H1 (cell line): ENCODE measurements at regions not wholly inside any gene's neighbourhood (a gene's known extent, or its start where the extent isn't known, plus 50 kb on each side); places are given as distances from the start of the nearest gene placed in this dataset.

Experiments
- CTBP2 ChIP-seq: IDR thresholded peaks from 2 replicates; pipeline ENCODE4 v1.7.0; 2011; ENCODE audit warnings: borderline replicate concordance, mild to moderate bottlenecking, moderate library complexity, mixed read lengths, low read length; ENCODE audit not compliant: insufficient read depth, insufficient read length
- EZH2 ChIP-seq: fragments of 200-600 bp; sonication (generic); IDR thresholded peaks from 2 replicates; pipeline ENCODE4 v1.7.1; 2012; ENCODE audit warnings: low read depth, mild to moderate bottlenecking, moderate library complexity, low read length, inconsistent platforms; ENCODE audit not compliant: severe bottlenecking
- POLR2A ChIP-seq, 2 experiments: IDR thresholded peaks; 1 replicate in 1 of 2; 2 replicates in 1 of 2; pipeline ENCODE4 v1.6.1; 2011; ENCODE audit warnings: low read depth in 2 of 2, low read length in 2 of 2, mild to moderate bottlenecking in 2 of 2; ENCODE audit errors: control extremely low read depth in 1 of 2
- RFX5 ChIP-seq: IDR thresholded peaks from 2 replicates; pipeline ENCODE4 v1.6.1; 2011; ENCODE audit warnings: low read depth, low read length, improper control_type of control experiment, borderline replicate concordance
- RNF2 ChIP-seq: fragments of 200-900, 300-1000 bp; sonication (generic); IDR thresholded peaks from 2 replicates; pipeline ENCODE4 v1.7.1; 2016; ENCODE audit warnings: borderline replicate concordance, low read depth, mild to moderate bottlenecking, antibody characterized with exemption, low read length; ENCODE audit not compliant: poor library complexity, severe bottlenecking; ENCODE audit errors: missing control alignments
- SIX5 ChIP-seq: IDR thresholded peaks from 2 replicates; pipeline ENCODE4 v1.6.1; 2011; ENCODE audit warnings: mild to moderate bottlenecking, low read depth, low read length
- TAF7 ChIP-seq: optimal IDR thresholded peaks from 2 replicates; pipeline ENCODE3; 2011; ENCODE audit warnings: low read depth, mild to moderate bottlenecking, inconsistent platforms, low read length, moderate library complexity, borderline replicate concordance
- TEAD4 ChIP-seq: IDR thresholded peaks from 2 replicates; pipeline ENCODE4 v1.6.1; 2012; ENCODE audit warnings: low read depth, low read length, inconsistent platforms, mixed read lengths
- ZNF274 ChIP-seq: IDR thresholded peaks from 2 replicates; pipeline ENCODE4 v1.7.0; 2012; ENCODE audit warnings: low read length, borderline replicate concordance; ENCODE audit errors: extremely low read depth
- TF ChIP-seq, protein P1 (sequence below), 3 experiments: IDR thresholded peaks; 1 replicate in 2 of 3; 2 replicates in 1 of 3; pipeline versions ENCODE4 v1.5.1 to v1.6.1; 2011; ENCODE audit warnings: low read length in 3 of 3, mild to moderate bottlenecking in 3 of 3, inconsistent platforms in 2 of 3, low read depth in 1 of 3, moderate library complexity in 1 of 3; ENCODE audit not compliant: insufficient read depth in 1 of 3; ENCODE audit errors: control extremely low read depth in 1 of 3

GRCh38 chr5:144581044-144581443, 410.4 kb downstream of the KCTD16 start:
- TF ChIP-seq, protein P1, sequence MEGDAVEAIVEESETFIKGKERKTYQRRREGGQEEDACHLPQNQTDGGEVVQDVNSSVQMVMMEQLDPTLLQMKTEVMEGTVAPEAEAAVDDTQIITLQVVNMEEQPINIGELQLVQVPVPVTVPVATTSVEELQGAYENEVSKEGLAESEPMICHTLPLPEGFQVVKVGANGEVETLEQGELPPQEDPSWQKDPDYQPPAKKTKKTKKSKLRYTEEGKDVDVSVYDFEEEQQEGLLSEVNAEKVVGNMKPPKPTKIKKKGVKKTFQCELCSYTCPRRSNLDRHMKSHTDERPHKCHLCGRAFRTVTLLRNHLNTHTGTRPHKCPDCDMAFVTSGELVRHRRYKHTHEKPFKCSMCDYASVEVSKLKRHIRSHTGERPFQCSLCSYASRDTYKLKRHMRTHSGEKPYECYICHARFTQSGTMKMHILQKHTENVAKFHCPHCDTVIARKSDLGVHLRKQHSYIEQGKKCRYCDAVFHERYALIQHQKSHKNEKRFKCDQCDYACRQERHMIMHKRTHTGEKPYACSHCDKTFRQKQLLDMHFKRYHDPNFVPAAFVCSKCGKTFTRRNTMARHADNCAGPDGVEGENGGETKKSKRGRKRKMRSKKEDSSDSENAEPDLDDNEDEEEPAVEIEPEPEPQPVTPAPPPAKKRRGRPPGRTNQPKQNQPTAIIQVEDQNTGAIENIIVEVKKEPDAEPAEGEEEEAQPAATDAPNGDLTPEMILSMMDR (IDR thresholded peaks at IDR 0.05; ENCODE audit: control extremely low read depth in 1 of 3, insufficient read depth in 1 of 3, low read depth in 1 of 3, low read length in 3 of 3): no peak
- TF ChIP-seq TAF7 (no peak), POLR2A (IDR thresholded peaks at IDR 0.05; ENCODE audit: control extremely low read depth in 1 of 2, low read depth in 2 of 2, low read length in 2 of 2) (no peak), TEAD4 (no peak), ZNF274 (no peak), RFX5 (no peak), CTBP2 (no peak), RNF2 (no peak), SIX5 (no peak), EZH2 (no peak)
